ENCODE measurements at regions not wholly inside any gene's neighbourhood (a gene's known extent, or its start where the extent isn't known, plus 50 kb on each side); places are given as distances from the start of the nearest gene placed in this dataset.

GRCh38 chr21:32858628-32859027 lies 87.1 kb upstream of the PAXBP1 start:
- ATAC-seq: no peak

GRCh38 chr21:32860399-32860798 lies 88.8 kb upstream of the PAXBP1 start:
- Mint-ChIP-seq H3K4me3 (no peak overlapping the region), H3K27ac (no peak overlapping the region), H3K36me3 (peaks cover 0 to 8% (median 4%) of the 10 kb centered on the region in 5 donors), H3K27me3 (peaks cover 0 to 23% (median 14%) of the 10 kb centered on the region in 5 donors), H3K9me3 (peaks cover 3 to 38% (median 15%) of the 10 kb centered on the region in 11 donors), H3K4me1 (no peaks in the 10 kb centered on the region)
- Histone ChIP-seq H3K36me3 (ENCODE audit: control insufficient read depth in 2 of 3, insufficient read depth in 3 of 3, low read length in 3 of 3) (no peaks in the 10 kb centered on the region), H3K4me1 (ENCODE audit: control insufficient read depth in 2 of 2, insufficient read depth in 2 of 2, low read length in 2 of 2) (no peaks in the 10 kb centered on the region), H3K4me3 (ENCODE audit: low read length) (no peak overlapping the region), H3K9me3 (ENCODE audit: control insufficient read depth in 2 of 3, low read length in 3 of 3) (peaks cover 0 to 12% (median 0%) of the 10 kb centered on the region in 3 experiments), H3K27ac (ENCODE audit: low read depth, low read length) (no peak overlapping the region), H3K27me3 (ENCODE audit: control insufficient read depth in 2 of 2, insufficient read depth in 2 of 2, low read length in 2 of 2) (no peaks in the 10 kb centered on the region)
- intact Hi-C loops (cut with micrococcal nuclease): no loop called here
- DNase-seq (no peak), ATAC-seq (no peak)
- CTCF ChIA-PET: no interaction called here
- POLR2A ChIA-PET: no interaction called here

More at GRCh38 chr21:32858628-32859027, 87.1 kb upstream of the PAXBP1 start:
- H3K4me3 Mint-ChIP-seq: no peak overlapping the region
- POLR2A ChIA-PET: no interaction called here
- H3K4me3 ChIP-seq (ENCODE audit: low read length): no peak overlapping the region
- H3K27ac Mint-ChIP-seq: no peak overlapping the region
- intact Hi-C loops (cut with micrococcal nuclease): no loop called here
- peaks cover 0 to 18% (median 0%) of the 10 kb centered on the region in 3 experiments for H3K9me3 ChIP-seq (ENCODE audit: control insufficient read depth in 2 of 3, low read length in 3 of 3)
- no peak for DNase-seq
- peaks cover 0 to 8% (median 4%) of the 10 kb centered on the region in 5 donors for H3K36me3 Mint-ChIP-seq
- H3K36me3 ChIP-seq (ENCODE audit: control insufficient read depth in 2 of 3, insufficient read depth in 3 of 3, low read length in 3 of 3): no peaks in the 10 kb centered on the region
- CTCF ChIA-PET: no interaction called here
- peaks cover 3 to 49% (median 15%) of the 10 kb centered on the region in 11 donors for H3K9me3 Mint-ChIP-seq
- H3K27ac ChIP-seq (ENCODE audit: low read depth, low read length): no peak overlapping the region
- H3K4me1 ChIP-seq (ENCODE audit: control insufficient read depth in 2 of 2, insufficient read depth in 2 of 2, low read length in 2 of 2): no peaks in the 10 kb centered on the region
- peaks cover under 1 to 22% (median 13%) of the 10 kb centered on the region in 5 donors for H3K27me3 Mint-ChIP-seq
- no peaks in the 10 kb centered on the region for H3K4me1 Mint-ChIP-seq
- no peaks in the 10 kb centered on the region for H3K27me3 ChIP-seq (ENCODE audit: control insufficient read depth in 2 of 2, insufficient read depth in 2 of 2, low read length in 2 of 2)

DNA sequence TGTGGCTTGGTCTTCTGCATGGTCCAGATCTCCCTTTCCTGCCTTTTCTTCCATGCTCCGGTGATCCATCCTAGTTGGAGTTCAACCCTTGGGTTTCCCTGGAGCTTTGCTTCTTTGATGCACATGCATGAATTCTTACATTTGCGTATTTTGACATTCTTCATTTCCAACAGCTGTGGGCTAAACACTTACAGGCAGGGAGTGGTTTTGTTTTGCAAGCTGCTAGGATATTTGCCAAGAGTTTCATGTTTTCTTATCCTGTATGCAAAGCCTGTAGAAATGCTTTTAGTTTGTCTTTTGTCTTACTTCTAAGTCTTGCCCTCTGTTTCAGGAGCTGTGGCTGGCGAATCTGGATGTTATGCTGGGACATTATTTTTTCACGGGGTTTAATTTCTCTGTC lies 90.3 kb upstream of the PAXBP1 start:
- Mint-ChIP-seq H3K27me3 (peaks cover 0 to 20% (median 14%) of the 10 kb centered on the region in 5 donors), H3K4me3 (no peak overlapping the region), H3K4me1 (no peaks in the 10 kb centered on the region), H3K9me3 (peaks cover 1 to 28% (median 11%) of the 10 kb centered on the region in 11 donors), H3K27ac (no peak overlapping the region), H3K36me3 (peaks cover 0 to 6% (median 2%) of the 10 kb centered on the region in 5 donors)
- intact Hi-C loops (cut with micrococcal nuclease): no loop called here
- Histone ChIP-seq H3K27ac (ENCODE audit: low read depth, low read length) (no peak overlapping the region), H3K36me3 (ENCODE audit: control insufficient read depth in 2 of 3, insufficient read depth in 3 of 3, low read length in 3 of 3) (no peaks in the 10 kb centered on the region), H3K4me1 (ENCODE audit: control insufficient read depth in 2 of 2, insufficient read depth in 2 of 2, low read length in 2 of 2) (no peaks in the 10 kb centered on the region), H3K27me3 (ENCODE audit: control insufficient read depth in 2 of 2, insufficient read depth in 2 of 2, low read length in 2 of 2) (no peaks in the 10 kb centered on the region), H3K9me3 (ENCODE audit: control insufficient read depth in 2 of 3, low read length in 3 of 3) (peaks cover 0 to 9% (median 0%) of the 10 kb centered on the region in 3 experiments), H3K4me3 (ENCODE audit: low read length) (no peak overlapping the region)
- ATAC-seq (no peak), DNase-seq (no peak)
- CTCF ChIA-PET: no interaction called here
- POLR2A ChIA-PET: interaction anchor here (0.6 kb wide), 1 partner anchor 176 kb away, joined by 3 read pairs; no protein-coding TSS in a partner anchor

DNA sequence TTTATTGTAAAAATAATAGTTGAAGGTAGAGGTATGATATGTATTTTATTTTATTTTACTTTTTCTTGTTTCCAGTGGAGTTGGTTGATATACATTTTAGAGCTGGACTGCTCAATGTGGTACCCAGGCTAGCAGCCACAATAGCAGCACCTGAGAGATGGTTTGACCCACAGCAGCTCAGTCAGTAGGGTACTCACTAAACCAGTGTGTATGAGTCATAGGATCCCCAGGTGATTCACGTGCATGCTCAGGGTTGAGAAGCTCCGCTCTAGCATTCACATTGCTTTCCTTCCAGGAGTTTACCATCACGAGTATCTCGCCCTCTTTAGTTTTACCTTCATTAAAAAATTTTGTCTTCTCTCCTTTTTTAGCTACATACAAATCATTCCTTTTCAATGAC lies 96.0 kb upstream of the PAXBP1 start:
- Histone ChIP-seq H3K27ac (ENCODE audit: low read depth, low read length) (no peak overlapping the region), H3K4me3 (ENCODE audit: low read length) (no peak overlapping the region), H3K4me1 (ENCODE audit: control insufficient read depth in 2 of 2, insufficient read depth in 2 of 2, low read length in 2 of 2) (no peaks in the 10 kb centered on the region), H3K27me3 (ENCODE audit: control insufficient read depth in 2 of 2, insufficient read depth in 2 of 2, low read length in 2 of 2) (no peaks in the 10 kb centered on the region), H3K9me3 (ENCODE audit: control insufficient read depth in 2 of 3, low read length in 3 of 3) (no peaks in the 10 kb centered on the region), H3K36me3 (ENCODE audit: control insufficient read depth in 2 of 3, insufficient read depth in 3 of 3, low read length in 3 of 3) (no peaks in the 10 kb centered on the region)
- ATAC-seq (no peak), DNase-seq (no peak)
- Mint-ChIP-seq H3K27ac (no peak overlapping the region), H3K4me3 (no peak overlapping the region), H3K27me3 (peaks cover 0 to 38% (median 12%) of the 10 kb centered on the region in 5 donors), H3K4me1 (no peaks in the 10 kb centered on the region), H3K9me3 (peaks cover 0 to 6% (median 0%) of the 10 kb centered on the region in 11 donors), H3K36me3 (no peaks in the 10 kb centered on the region)
- intact Hi-C loops (cut with micrococcal nuclease): no loop called here
- ChIA-PET POLR2A (no interaction called here), CTCF (interaction anchor here (0.6 to 0.8 kb wide), 3 partner anchors 14 to 257 kb away, joined by 3 read pairs; no protein-coding TSS in a partner anchor)

DNA sequence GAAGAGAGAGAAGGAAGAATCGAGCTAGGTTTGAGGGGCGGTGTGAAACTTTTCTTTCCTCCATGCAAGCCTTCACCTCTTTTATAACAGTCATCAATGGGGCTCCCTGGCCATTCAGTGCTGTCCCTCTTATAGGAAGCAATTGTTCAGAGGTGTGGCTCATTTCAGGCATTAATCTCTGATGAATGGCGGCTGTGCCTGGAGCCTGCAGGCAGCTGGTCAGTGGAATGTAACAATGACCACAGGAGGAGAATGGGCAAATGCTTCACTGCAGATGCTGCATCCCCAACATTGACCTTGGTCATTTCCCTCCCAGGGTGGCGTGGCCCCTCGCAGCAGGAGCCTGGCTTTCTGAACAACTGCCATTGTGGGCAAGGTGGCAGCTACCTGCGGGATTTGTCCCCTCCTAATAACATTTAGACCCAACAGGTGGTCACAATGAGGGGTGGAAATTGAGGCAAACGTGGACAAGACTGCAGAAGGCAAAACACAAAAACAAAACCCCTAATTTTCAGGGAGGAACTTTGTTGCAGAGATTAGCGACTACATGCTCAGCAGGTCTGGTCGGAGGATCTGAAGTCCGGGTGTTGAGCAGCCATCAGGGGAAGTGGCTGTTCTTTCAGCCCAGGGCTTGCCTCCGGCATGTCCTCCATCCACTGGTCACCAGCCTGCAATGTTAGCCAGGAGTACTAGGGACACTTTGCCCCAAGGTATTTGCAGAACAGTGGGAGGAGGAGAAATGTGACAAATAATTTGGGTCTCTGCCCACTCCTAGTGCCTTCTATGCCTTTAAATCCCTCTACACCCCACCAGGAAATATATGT lies 97.3 kb upstream of the PAXBP1 start:
- Mint-ChIP-seq H3K36me3 (no peaks in the 10 kb centered on the region), H3K4me3 (no peak overlapping the region), H3K27me3 (peaks cover 0 to 32% (median 12%) of the 10 kb centered on the region in 5 donors), H3K4me1 (no peaks in the 10 kb centered on the region), H3K9me3 (peaks cover 0 to 6% (median 0%) of the 10 kb centered on the region in 11 donors), H3K27ac (no peak overlapping the region)
- intact Hi-C loops (cut with micrococcal nuclease): no loop called here
- POLR2A ChIA-PET: no interaction called here
- ATAC-seq: no peak
- H3K4me1 ChIP-seq (ENCODE audit: control insufficient read depth in 2 of 2, insufficient read depth in 2 of 2, low read length in 2 of 2): no peaks in the 10 kb centered on the region
- no peak overlapping the region for H3K27ac ChIP-seq (ENCODE audit: low read depth, low read length)
- no peak overlapping the region for H3K4me3 ChIP-seq (ENCODE audit: low read length)
- DNase-seq: no peak
- CTCF ChIA-PET: no interaction called here
- H3K9me3 ChIP-seq (ENCODE audit: control insufficient read depth in 2 of 3, low read length in 3 of 3): no peaks in the 10 kb centered on the region
- no peaks in the 10 kb centered on the region for H3K27me3 ChIP-seq (ENCODE audit: control insufficient read depth in 2 of 2, insufficient read depth in 2 of 2, low read length in 2 of 2)
- H3K36me3 ChIP-seq (ENCODE audit: control insufficient read depth in 2 of 3, insufficient read depth in 3 of 3, low read length in 3 of 3): no peaks in the 10 kb centered on the region

GRCh38 chr21:32869459-32869858 lies 97.9 kb upstream of the PAXBP1 start:
- Histone ChIP-seq H3K4me1 (ENCODE audit: control insufficient read depth in 2 of 2, insufficient read depth in 2 of 2, low read length in 2 of 2) (no peaks in the 10 kb centered on the region), H3K27me3 (ENCODE audit: control insufficient read depth in 2 of 2, insufficient read depth in 2 of 2, low read length in 2 of 2) (no peaks in the 10 kb centered on the region), H3K36me3 (ENCODE audit: control insufficient read depth in 2 of 3, insufficient read depth in 3 of 3, low read length in 3 of 3) (no peaks in the 10 kb centered on the region), H3K27ac (ENCODE audit: low read depth, low read length) (no peak overlapping the region), H3K9me3 (ENCODE audit: control insufficient read depth in 2 of 3, low read length in 3 of 3) (no peaks in the 10 kb centered on the region), H3K4me3 (ENCODE audit: low read length) (no peak overlapping the region)
- Mint-ChIP-seq H3K4me1 (no peaks in the 10 kb centered on the region), H3K27me3 (peaks cover 0 to 32% (median 14%) of the 10 kb centered on the region in 5 donors), H3K4me3 (no peak overlapping the region), H3K9me3 (peaks cover 0 to 6% (median 0%) of the 10 kb centered on the region in 11 donors), H3K27ac (no peak overlapping the region), H3K36me3 (no peaks in the 10 kb centered on the region)
- intact Hi-C loops (cut with micrococcal nuclease): no loop called here
- ChIA-PET CTCF (interaction anchor here (0.7 kb wide), 1 partner anchor 636 kb away, joined by 3 read pairs; no protein-coding TSS in a partner anchor), POLR2A (interaction anchor here (0.6 kb wide), 1 partner anchor 98 kb away, joined by 3 read pairs; the partner anchor contains the start of gene PAXBP1)
- DNase-seq: no peak
- ATAC-seq: no peak

Data from naive thymus-derived CD4-positive, alpha-beta T cell (primary cell).